OCI-LY1 (cell line): ENCODE measurements at regions not wholly inside any gene's neighbourhood (a gene's known extent, or its start where the extent isn't known, plus 50 kb on each side); places are given as distances from the start of the nearest gene placed in this dataset.

Source experiments
- H2AFZ ChIP-seq: fragments of 200-600 bp; sonication (generic), shearing (Covaris generic); 2 replicates; pipeline ENCODE4 v1.6.0; 2014; ENCODE audit warnings: antibody characterized with exemption, mild to moderate bottlenecking, low read length
- H3F3A ChIP-seq: fragments of 200-600 bp; sonication (generic), shearing (Covaris generic); 2 replicates; pipeline ENCODE4 v1.6.0; 2014; ENCODE audit warnings: mild to moderate bottlenecking, antibody characterized with exemption, low read length, moderate library complexity; ENCODE audit not compliant: insufficient read depth
- H3K27ac ChIP-seq: fragments of 200-600 bp; sonication (generic); 2 replicates; pipeline ENCODE4 v1.5.1; 2014; ENCODE audit warnings: low read length, mixed run types, mild to moderate bottlenecking, low read depth; ENCODE audit not compliant: poor library complexity, severe bottlenecking
- H3K27me3 ChIP-seq: fragments of 200-600 bp; sonication (generic); 2 replicates; pipeline ENCODE4 v1.6.0; 2014; ENCODE audit warnings: antibody characterized with exemption, mild to moderate bottlenecking, low read length, moderate library complexity; ENCODE audit not compliant: insufficient read depth
- H3K36me3 ChIP-seq: fragments of 200-600 bp; sonication (generic); 2 replicates; pipeline ENCODE4 v1.6.1; 2014; ENCODE audit warnings: mild to moderate bottlenecking, antibody characterized with exemption, low read length, moderate library complexity, mixed read lengths; ENCODE audit not compliant: insufficient read depth
- H3K4me1 ChIP-seq: fragments of 200-600 bp; sonication (generic); 2 replicates; pipeline ENCODE4 v1.5.1; 2014; ENCODE audit warnings: mild to moderate bottlenecking, low read length, moderate library complexity; ENCODE audit not compliant: insufficient read depth, severe bottlenecking
- H3K4me2 ChIP-seq: fragments of 200-600 bp; sonication (generic), shearing (Covaris generic); 2 replicates; pipeline ENCODE4 v1.6.1; 2014; ENCODE audit warnings: low read length
- H3K4me3 ChIP-seq: fragments of 200-600 bp; sonication (generic); 2 replicates; pipeline ENCODE4 v1.5.1; 2014; ENCODE audit warnings: low read length, low read depth, mild to moderate bottlenecking, mixed read lengths; ENCODE audit not compliant: poor library complexity, severe bottlenecking
- H3K79me2 ChIP-seq: fragments of 200-600 bp; shearing (Covaris generic); 2 replicates; pipeline ENCODE4 v1.6.1; 2016; ENCODE audit warnings: mixed run types, low read length, mixed read lengths; ENCODE audit not compliant: insufficient read depth
- H3K9ac ChIP-seq: fragments of 200-600 bp; sonication (generic), shearing (Covaris generic); 2 replicates; pipeline ENCODE4 v1.6.1; 2014; ENCODE audit warnings: mild to moderate bottlenecking, low read length, mixed read lengths
- H3K9me2 ChIP-seq: fragments of 200-600 bp; sonication (generic), shearing (Covaris generic); 2 replicates; pipeline ENCODE4 v1.6.1; 2014; ENCODE audit warnings: low read depth, mild to moderate bottlenecking, low read length, mixed read lengths
- H3K9me3 ChIP-seq: fragments of 200-600 bp; shearing (Covaris generic); 2 replicates; pipeline ENCODE4 v1.6.1; 2014; ENCODE audit warnings: low read length, mixed read lengths
- H4K20me1 ChIP-seq: fragments of 200-600 bp; sonication (generic), shearing (Covaris generic); 2 replicates; pipeline ENCODE4 v1.6.0; 2016; ENCODE audit warnings: mild to moderate bottlenecking, low read length; ENCODE audit not compliant: insufficient read depth
- CTCF ChIP-seq: fragments of 200-600 bp; sonication (generic), shearing (Covaris generic); IDR thresholded peaks from 2 replicates; pipeline ENCODE4 v1.5.1; 2017; ENCODE audit warnings: mild to moderate bottlenecking, antibody characterized with exemption, low read length, moderate library complexity, mixed read lengths
- EZH2 ChIP-seq: fragments of 200-600 bp; sonication (generic), shearing (Covaris generic); IDR thresholded peaks from 2 replicates; pipeline ENCODE4 v1.8.0; 2017; ENCODE audit warnings: borderline replicate concordance, mixed run types, mild to moderate bottlenecking, antibody characterized with exemption, low read length, moderate library complexity, mixed read lengths

GRCh38 chr6:153412519-153412918 lies 281.4 kb upstream of the RGS17 start:
- Histone ChIP-seq H3K9me2 (no peaks in the 10 kb centered on the region), H3K4me1 (no peaks in the 10 kb centered on the region), H3K9ac (no peak overlapping the region), H3K36me3 (no peaks in the 10 kb centered on the region), H3K4me3 (no peak overlapping the region), H3K79me2 (no peaks in the 10 kb centered on the region), H3K27ac (no peak overlapping the region), H3F3A (no peaks in the 10 kb centered on the region), H3K9me3 (no peaks in the 10 kb centered on the region), H4K20me1 (no peaks in the 10 kb centered on the region), H3K4me2 (no peak overlapping the region), H2AFZ (no peak overlapping the region), H3K27me3 (no peaks in the 10 kb centered on the region)
- no peak for TF ChIP-seq CTCF
- no peak for TF ChIP-seq EZH2

GRCh38 chr6:153411070-153411648 lies 280.1 kb upstream of the RGS17 start:
- Histone ChIP-seq H3K4me3 (no peak overlapping the region), H3K9ac (no peak overlapping the region), H4K20me1 (no peaks in the 10 kb centered on the region), H3K27ac (no peak overlapping the region), H3K9me3 (no peaks in the 10 kb centered on the region), H2AFZ (no peak overlapping the region), H3K79me2 (no peaks in the 10 kb centered on the region), H3K4me1 (no peaks in the 10 kb centered on the region), H3F3A (no peaks in the 10 kb centered on the region), H3K9me2 (no peaks in the 10 kb centered on the region), H3K27me3 (no peaks in the 10 kb centered on the region), H3K36me3 (no peaks in the 10 kb centered on the region), H3K4me2 (no peak overlapping the region)
- TF ChIP-seq EZH2 (no peak), CTCF (no peak)

- Histone ChIP-seq H3K79me2 (no peaks in the 10 kb centered on the region), H4K20me1 (no peaks in the 10 kb centered on the region), H3K36me3 (no peaks in the 10 kb centered on the region), H3K4me2 (no peak overlapping the region), H3K27me3 (no peaks in the 10 kb centered on the region), H3K27ac (no peak overlapping the region), H3K9me2 (no peaks in the 10 kb centered on the region), H3K4me3 (no peak overlapping the region), H3K9me3 (no peaks in the 10 kb centered on the region), H2AFZ (no peak overlapping the region), H3K4me1 (no peaks in the 10 kb centered on the region), H3K9ac (no peak overlapping the region), H3F3A (no peaks in the 10 kb centered on the region)
- TF ChIP-seq CTCF (no peak), EZH2 (no peak)
These were observed 274.8 kb upstream of the RGS17 start for GRCh38 chr6:153405931-153406330.
